H1 (cell line): ENCODE measurements at regions not wholly inside any gene's neighbourhood (a gene's known extent, or its start where the extent isn't known, plus 50 kb on each side); places are given as distances from the start of the nearest gene placed in this dataset.

Experiments used
- CTCF ChIA-PET: fragments of 300-600 bp; sonication (Branson Sonifier 250); formaldehyde crosslinking; loops from one replicate; lab custom pipeline; 2021; ENCODE audit not compliant: partially characterized antibody; lab: Charles Lee
- POLR2A ChIA-PET: fragments of 300-600 bp; sonication (Branson Sonifier 250); formaldehyde crosslinking; loops from one replicate; lab custom pipeline; 2021; ENCODE audit warnings: inconsistent platforms; ENCODE audit not compliant: partially characterized antibody; lab: Charles Lee
- DNase-seq, 2 experiments: peaks; one replicate each; pipeline versions ENCODE4 v3.0.0 to v3.0.0-alpha.2; 2010 to 2022; ENCODE audit warnings: low spot score in 2 of 2, low read depth in 1 of 2, mixed read lengths in 1 of 2
- FAIRE-seq: peaks from 2 replicates; lab custom pipeline; 2011; peaks lifted over from hg19 to GRCh38; lab: Jason Lieb, UNC
- H2AFZ ChIP-seq: 2 replicates; pipeline ENCODE4 v1.8.1; 2012; ENCODE audit warnings: low read length, inconsistent platforms
- H2AK5ac ChIP-seq: 2 replicates; pipeline ENCODE4 v1.6.1; 2013; ENCODE audit warnings: low read depth, low read length
- H2BK120ac ChIP-seq: replicated peaks from 2 replicates; pipeline ENCODE3; 2013; ENCODE audit warnings: low read depth, low read length, inconsistent platforms
- H2BK12ac ChIP-seq: 2 replicates; pipeline ENCODE4 v1.6.1; 2013; ENCODE audit warnings: low read depth, low read length
- H2BK15ac ChIP-seq: 2 replicates; pipeline ENCODE4 v1.6.1; 2013; ENCODE audit warnings: low read length
- H2BK20ac ChIP-seq: 2 replicates; pipeline ENCODE4 v1.6.1; 2013; ENCODE audit warnings: low read length
- H2BK5ac ChIP-seq: 2 replicates; pipeline ENCODE4 v1.6.1; 2013; ENCODE audit warnings: low read depth, low read length
- H3K14ac ChIP-seq: 2 replicates; pipeline ENCODE4 v1.6.1; 2013; ENCODE audit warnings: inconsistent platforms; ENCODE audit not compliant: insufficient read length
- H3K18ac ChIP-seq: 2 replicates; pipeline ENCODE4 v1.6.1; 2013; ENCODE audit warnings: low read length; ENCODE audit errors: extremely low read depth
- H3K23ac ChIP-seq: 2 replicates; pipeline ENCODE4 v1.6.1; 2013; ENCODE audit warnings: inconsistent platforms; ENCODE audit not compliant: insufficient read length
- H3K23me2 ChIP-seq: 2 replicates; pipeline ENCODE4 v1.6.1; 2013; ENCODE audit warnings: low read depth, low read length
- H3K27ac ChIP-seq: 2 replicates; pipeline ENCODE4 v1.6.1; 2011; ENCODE audit warnings: low read depth, low read length, inconsistent platforms
- H3K27me3 ChIP-seq, 4 experiments: replicated peaks in 1 of 4; 1 replicate in 1 of 4; 2 replicates in 3 of 4; pipeline versions ENCODE4 v1.6.1 to v1.8.1; 2011 to 2013; ENCODE audit warnings: low read length in 3 of 4, mild to moderate bottlenecking in 3 of 4, inconsistent platforms in 2 of 4, mixed read lengths in 2 of 4, moderate library complexity in 1 of 4; ENCODE audit not compliant: control insufficient read depth in 3 of 4, insufficient read depth in 3 of 4; ENCODE audit errors: extremely low read depth in 1 of 4
- H3K36me3 ChIP-seq, 4 experiments: 2 replicates each; pipeline versions ENCODE4 v1.6.1 to v1.8.1; 2011 to 2013; ENCODE audit warnings: mild to moderate bottlenecking in 4 of 4, low read length in 3 of 4, moderate library complexity in 2 of 4, control low read depth in 1 of 4, inconsistent platforms in 1 of 4; ENCODE audit not compliant: insufficient read depth in 4 of 4, control insufficient read depth in 2 of 4
- H3K4ac ChIP-seq: replicated peaks from 2 replicates; pipeline ENCODE3; 2013; ENCODE audit warnings: low read length, low read depth, mixed read lengths, inconsistent platforms; ENCODE audit not compliant: insufficient read length
- H3K4me1 ChIP-seq, 4 experiments: replicated peaks in 1 of 4; 1 replicate in 1 of 4; 2 replicates in 3 of 4; pipeline versions ENCODE4 v1.6.1 to v1.8.1; 2011 to 2013; ENCODE audit warnings: low read length in 3 of 4, inconsistent platforms in 2 of 4, mixed read lengths in 1 of 4; ENCODE audit not compliant: insufficient read depth in 4 of 4, control insufficient read depth in 3 of 4
- H3K4me2 ChIP-seq, 2 experiments: 2 replicates each; pipeline versions ENCODE4 v1.6.1 to v1.8.1; 2011 to 2013; ENCODE audit warnings: low read depth in 2 of 2, low read length in 2 of 2, control low read depth in 1 of 2, inconsistent platforms in 1 of 2, mild to moderate bottlenecking in 1 of 2; ENCODE audit not compliant: insufficient read depth in 1 of 2
- H3K4me3 ChIP-seq, 4 experiments: fragments of 200-600, 300-600 bp in 1 of 4; sonication (generic), shearing (Covaris generic), sonication (Bioruptor Twin) in 1 of 4; 2 replicates each; pipeline versions ENCODE4 v1.5.1 to v1.8.1; 2011 to 2016; ENCODE audit warnings: low read length in 4 of 4, low read depth in 3 of 4, control low read depth in 2 of 4, inconsistent platforms in 2 of 4, mild to moderate bottlenecking in 2 of 4, mixed read lengths in 1 of 4, moderate library complexity in 1 of 4; ENCODE audit not compliant: insufficient read depth in 2 of 4; ENCODE audit errors: extremely low read depth in 1 of 4
- H3K56ac ChIP-seq: replicated peaks from 2 replicates; pipeline ENCODE3; 2013; ENCODE audit warnings: low read depth, mild to moderate bottlenecking, mixed read lengths, low read length, inconsistent platforms; ENCODE audit not compliant: insufficient read length
- H3K79me1 ChIP-seq: 2 replicates; pipeline ENCODE4 v1.6.1; 2013; ENCODE audit warnings: low read depth, low read length, control low read depth
- H3K79me2 ChIP-seq, 2 experiments: 2 replicates each; pipeline versions ENCODE4 v1.6.1 to v1.8.1; 2012 to 2013; ENCODE audit warnings: low read length in 2 of 2, mild to moderate bottlenecking in 2 of 2, inconsistent platforms in 1 of 2; ENCODE audit not compliant: insufficient read depth in 2 of 2, control insufficient read depth in 1 of 2
- H3K9ac ChIP-seq, 4 experiments: replicated peaks in 1 of 4; 1 replicate in 1 of 4; 2 replicates in 3 of 4; pipeline versions ENCODE4 v1.6.1 to v1.8.1; 2011 to 2013; ENCODE audit warnings: low read depth in 3 of 4, low read length in 3 of 4, control low read depth in 2 of 4, mild to moderate bottlenecking in 2 of 4, moderate library complexity in 2 of 4, inconsistent platforms in 1 of 4; ENCODE audit errors: extremely low read depth in 1 of 4
- H3K9me3 ChIP-seq, 2 experiments: 2 replicates each; pipeline versions ENCODE4 v1.6.1 to v1.8.1; 2012 to 2013; ENCODE audit warnings: mild to moderate bottlenecking in 2 of 2, moderate library complexity in 2 of 2, control low read depth in 1 of 2, inconsistent platforms in 1 of 2, low read depth in 1 of 2, low read length in 1 of 2, mixed read lengths in 1 of 2; ENCODE audit not compliant: insufficient read depth in 2 of 2
- H4K20me1 ChIP-seq, 2 experiments: replicated peaks in 1 of 2; 2 replicates each; pipeline versions ENCODE3 to v1.8.1; 2011 to 2013; ENCODE audit warnings: inconsistent platforms in 2 of 2, low read length in 2 of 2, mild to moderate bottlenecking in 1 of 2; ENCODE audit not compliant: insufficient read depth in 2 of 2, control insufficient read depth in 1 of 2
- H4K5ac ChIP-seq: 2 replicates; pipeline ENCODE4 v1.6.1; 2013; ENCODE audit warnings: low read length, low read depth, mixed read lengths, inconsistent platforms; ENCODE audit not compliant: insufficient read length
- H4K8ac ChIP-seq: 2 replicates; pipeline ENCODE4 v1.8.0; 2013; ENCODE audit warnings: mild to moderate bottlenecking, moderate library complexity, low read length, inconsistent platforms; ENCODE audit not compliant: insufficient read depth; ENCODE audit errors: extremely low read depth
- H4K91ac ChIP-seq: replicated peaks from 2 replicates; pipeline ENCODE3; 2013; ENCODE audit warnings: low read length, mixed read lengths, inconsistent platforms; ENCODE audit not compliant: insufficient read length
- POLR2A ChIP-seq, 2 experiments: IDR thresholded peaks; 1 replicate in 1 of 2; 2 replicates in 1 of 2; pipeline ENCODE4 v1.6.1; 2011; ENCODE audit warnings: low read depth in 2 of 2, low read length in 2 of 2, mild to moderate bottlenecking in 2 of 2; ENCODE audit errors: control extremely low read depth in 1 of 2
- POLR2AphosphoS5 ChIP-seq: IDR thresholded peaks from 2 replicates; pipeline ENCODE4 v1.6.1; 2011; ENCODE audit warnings: low read depth, low read length
- SAP30 ChIP-seq: fragments of 300-600 bp; sonication (generic); IDR thresholded peaks from 2 replicates; pipeline ENCODE4 v1.7.1; 2012; ENCODE audit warnings: low read length, moderate library complexity, mild to moderate bottlenecking, inconsistent platforms; ENCODE audit not compliant: insufficient read depth, insufficient replicate concordance
- SIN3A ChIP-seq, 2 experiments: IDR thresholded peaks in 1 of 2; conservative IDR thresholded peaks in 1 of 2; 2 replicates each; pipeline ENCODE4 v1.6.1; 2011 to 2012; ENCODE audit warnings: low read length in 2 of 2, improper control_type of control experiment in 1 of 2, low read depth in 1 of 2, mild to moderate bottlenecking in 1 of 2
- SIX5 ChIP-seq: IDR thresholded peaks from 2 replicates; pipeline ENCODE4 v1.6.1; 2011; ENCODE audit warnings: mild to moderate bottlenecking, low read depth, low read length
- SP1 ChIP-seq: IDR thresholded peaks from 2 replicates; pipeline ENCODE4 v1.6.1; 2011; ENCODE audit warnings: low read depth, low read length
- TBP ChIP-seq: IDR thresholded peaks from 2 replicates; pipeline ENCODE4 v1.6.1; 2011; ENCODE audit warnings: low read depth, low read length, improper control_type of control experiment
- WGBS, 2 experiments: shearing (Covaris generic) in 1 of 2; methylation state at CpG; one replicate each; pipeline versions ENCODE4 v1.1.6 to v1.1.7; 2013 to 2015; ENCODE audit warnings: low lambda C conversion rate in 2 of 2, mixed read lengths in 2 of 2, inconsistent platforms in 1 of 2, low coverage in 1 of 2, missing lambda C conversion rate in 1 of 2; ENCODE audit not compliant: insufficient replicate concordance in 2 of 2, insufficient coverage in 1 of 2, insufficient read length in 1 of 2; ENCODE audit errors: extremely low coverage in 1 of 2, missing lambda C conversion rate in 1 of 2; 5-methylcytosine and 5-hydroxymethylcytosine counted together

- H2BK12ac ChIP-seq, result no peak overlapping the region
- no peaks in the 10 kb centered on the region for H3K27me3 ChIP-seq
- H2BK20ac ChIP-seq, result no peak overlapping the region
- H3K79me1 ChIP-seq, result no peaks in the 10 kb centered on the region
- no peak overlapping the region for H2AK5ac ChIP-seq
- no peak overlapping the region for H3K18ac ChIP-seq
- no peak overlapping the region for H3K23ac ChIP-seq
- no peak overlapping the region for H3K56ac ChIP-seq
- no peak overlapping the region for H3K14ac ChIP-seq
- DNase-seq (no peak), FAIRE-seq (no peak)
- H3K4me2 ChIP-seq, result no peak overlapping the region
- no peak overlapping the region for H4K8ac ChIP-seq
- H2BK15ac ChIP-seq, result no peak overlapping the region
- no peak overlapping the region for H3K9ac ChIP-seq
- POLR2A ChIA-PET, result interaction anchor here (1.7 kb wide), 1 partner anchor 61 kb away, joined by 8 read pairs; the partner anchor contains the start of gene ACTR3
- H2AFZ ChIP-seq, result no peak overlapping the region
- no peaks in the 10 kb centered on the region for H3K36me3 ChIP-seq
- H4K5ac ChIP-seq, result no peak overlapping the region
- CTCF ChIA-PET, result interaction anchor here (1.2 to 2.2 kb wide), 3 partner anchors 9 to 151 kb away, joined by 4 to 5 read pairs (median 4); no protein-coding TSS in a partner anchor
- H3K4me1 ChIP-seq, result peaks cover 0 to 6% (median 2%) of the 10 kb centered on the region in 4 experiments; a peak in 3 of 7 replicates
- no peak overlapping the region for H3K4me3 ChIP-seq
- WGBS, 2 experiments, result 92% methylated on average over 2 of the region's 2 CpGs; no CpG with 5 or more reads in 1 of the 2 experiments
- no peak overlapping the region for H4K91ac ChIP-seq
- H3K9me3 ChIP-seq, result no peaks in the 10 kb centered on the region
- H2BK5ac ChIP-seq, result no peak overlapping the region
- peaks cover 2% of the 10 kb centered on the region; the same call in 1 of the 2 replicates for H3K23me2 ChIP-seq
- no peaks in the 10 kb centered on the region for H3K79me2 ChIP-seq
- no peaks in the 10 kb centered on the region for H4K20me1 ChIP-seq
- no peak overlapping the region for H3K27ac ChIP-seq
- no peak overlapping the region for H3K4ac ChIP-seq
- H2BK120ac ChIP-seq, result no peak overlapping the region
- TF ChIP-seq POLR2A (IDR thresholded peaks at IDR 0.05; ENCODE audit: control extremely low read depth in 1 of 2, low read depth in 2 of 2, low read length in 2 of 2) (no peak), POLR2AphosphoS5 (no peak), SAP30 (no peak), SIX5 (no peak), SIN3A (conservative IDR thresholded peaks at IDR 0.05 in 1 of 2, IDR thresholded peaks at IDR 0.05 in 1 of 2; ENCODE audit: low read depth in 1 of 2, low read length in 2 of 2) (no peak), TBP (no peak), SP1 (no peak)
Measured at GRCh38 chr2:113828049-113828742, 61.7 kb upstream of the ACTR3 start.
